K562 (cell line): ENCODE measurements at regions not wholly inside any gene's neighbourhood (a gene's known extent, or its start where the extent isn't known, plus 50 kb on each side); places are given as distances from the start of the nearest gene placed in this dataset.

Experiments
- ATAC-seq: fragments of 200-7000 bp; cut with Tn5 transposase; 3 replicates; pipeline ENCODE4 v1.9.1; 2020; ENCODE audit warnings: moderate library complexity
- BruUV-seq: library from RNA; stranded (reverse); fragments of 400-500 nt; replicated peaks from 2 replicates; lab custom pipeline; 2021; lab: Mats Ljungman, UMichigan
- CTCF ChIA-PET: fragments of 300-600 bp; formaldehyde crosslinking; extraction: SDS; loops from one replicate; lab custom pipeline; 2021; ENCODE audit warnings: low intra/inter-chr PET ratio; lab: Yijun Ruan, JAX
- POLR2A ChIA-PET: fragments of 300-600, 350-650 bp; sonication (Branson Sonifier 250); formaldehyde crosslinking; extraction: SDS; loops from one replicate; lab custom pipeline; 2021; ENCODE audit warnings: antibody characterized with exemption, inconsistent platforms; lab: Yijun Ruan, JAX
- DNase-seq, 4 experiments: peaks; one replicate each; pipeline versions ENCODE4 v3.0.0 to v3.0.0-alpha.2; 2011 to 2018; ENCODE audit warnings: low spot score in 3 of 4, mixed read lengths in 3 of 4; ENCODE audit errors: extremely low read depth in 1 of 4
- FAIRE-seq: peaks from 2 replicates; lab custom pipeline; 2011; peaks lifted over from hg19 to GRCh38; lab: Jason Lieb, UNC
- H2AFZ ChIP-seq: 2 replicates; pipeline ENCODE4 v1.6.0; 2011; ENCODE audit warnings: low read depth, low read length, control low read depth, inconsistent platforms
- H3K27ac ChIP-seq: fragments of 200-600 bp; 3 replicates; pipeline ENCODE4 v1.8.0; 2011; ENCODE audit warnings: low read depth, mild to moderate bottlenecking, control low read depth, inconsistent platforms, low read length, moderate library complexity, mixed read lengths; ENCODE audit errors: extremely low read depth
- H3K27me3 ChIP-seq, 2 experiments: fragments of 300-600 bp in 1 of 2; 2 replicates in 1 of 2; 3 replicates in 1 of 2; pipeline versions ENCODE4 v1.6.0 to v1.8.0; 2011; ENCODE audit warnings: inconsistent platforms in 2 of 2, low read length in 2 of 2, mild to moderate bottlenecking in 1 of 2, mixed read lengths in 1 of 2, moderate library complexity in 1 of 2; ENCODE audit not compliant: control insufficient read depth in 2 of 2, insufficient read depth in 2 of 2
- H3K36me3 ChIP-seq: fragments of 300-600 bp; 3 replicates; pipeline ENCODE4 v1.8.0; 2011; ENCODE audit warnings: mild to moderate bottlenecking, low read length, inconsistent platforms; ENCODE audit not compliant: control insufficient read depth, insufficient read depth
- H3K4me1 ChIP-seq, 2 experiments: fragments of 200-600 bp in 1 of 2; replicated peaks in 1 of 2; 2 replicates in 1 of 2; 3 replicates in 1 of 2; pipeline versions ENCODE4 v1.5.1 to v1.8.0; 2011; ENCODE audit warnings: inconsistent platforms in 2 of 2, low read length in 2 of 2, mild to moderate bottlenecking in 1 of 2, mixed read lengths in 1 of 2, moderate library complexity in 1 of 2; ENCODE audit not compliant: control insufficient read depth in 2 of 2, insufficient read depth in 2 of 2
- H3K4me2 ChIP-seq: 2 replicates; pipeline ENCODE4 v1.6.1; 2011; ENCODE audit warnings: low read length, control low read depth, inconsistent platforms, mixed read lengths; ENCODE audit not compliant: insufficient read depth
- H3K4me3 ChIP-seq: fragments of 200-600 bp; sonication (generic), shearing (Covaris generic); 2 replicates; pipeline ENCODE4 v1.5.1; 2016; ENCODE audit warnings: control low read depth, inconsistent platforms
- H3K79me2 ChIP-seq: fragments of 200-600 bp; 3 replicates; pipeline ENCODE4 v1.8.0; 2011; ENCODE audit warnings: low read length, inconsistent platforms; ENCODE audit not compliant: control insufficient read depth, insufficient read depth
- H3K9ac ChIP-seq, 2 experiments: 2 replicates each; pipeline versions ENCODE4 v1.6.0 to v1.6.1; 2011; ENCODE audit warnings: low read depth in 2 of 2, low read length in 2 of 2, control low read depth in 1 of 2, inconsistent platforms in 1 of 2, mild to moderate bottlenecking in 1 of 2, mixed read lengths in 1 of 2; ENCODE audit not compliant: insufficient read depth in 1 of 2
- H3K9me1 ChIP-seq: one replicate; pipeline ENCODE4 v1.6.0; 2011; ENCODE audit warnings: inconsistent platforms, mild to moderate bottlenecking, low read length, moderate library complexity; ENCODE audit not compliant: control insufficient read depth, insufficient read depth
- H3K9me3 ChIP-seq: replicated peaks from 2 replicates; pipeline ENCODE4 v1.5.1; 2011; ENCODE audit warnings: low read depth, low read length, inconsistent platforms; ENCODE audit not compliant: control insufficient read depth, insufficient read depth
- H4K20me1 ChIP-seq: replicated peaks from 2 replicates; pipeline ENCODE4 v1.6.1; 2011; ENCODE audit warnings: low read length, inconsistent platforms, mixed read lengths; ENCODE audit not compliant: control insufficient read depth, insufficient read depth
- BCLAF1 ChIP-seq, 2 experiments: fragments of 450-650 bp in 1 of 2; IDR thresholded peaks; 2 replicates each; pipeline ENCODE4 v1.6.1; 2011 to 2017; ENCODE audit warnings: low read depth in 2 of 2, antibody characterized with exemption in 1 of 2, borderline replicate concordance in 1 of 2, low read length in 1 of 2, mild to moderate bottlenecking in 1 of 2, mixed read lengths in 1 of 2; ENCODE audit not compliant: control insufficient read depth in 1 of 2
- BRD4 ChIP-seq: fragments of 200-600 bp; sonication (generic); IDR thresholded peaks from 2 replicates; pipeline ENCODE4 v1.6.1; 2017; ENCODE audit warnings: inconsistent platforms
- COPS2 ChIP-seq: fragments of 450-650 bp; conservative IDR thresholded peaks from 2 replicates; pipeline ENCODE4 v1.6.1; 2016; ENCODE audit warnings: mild to moderate bottlenecking, moderate library complexity
- MXD1 ChIP-seq: fragments of 250-450 bp; sonication (Bioruptor Pico); IDR thresholded peaks from 2 replicates; pipeline ENCODE4 v1.8.0; 2021; ENCODE audit warnings: borderline replicate concordance, mild to moderate bottlenecking, moderate library complexity; ENCODE audit not compliant: poor library complexity, severe bottlenecking
- NEUROD1 ChIP-seq: fragments of 150-350 bp; IDR thresholded peaks from 2 replicates; pipeline ENCODE4 v1.6.1; 2014; ENCODE audit warnings: borderline replicate concordance, low read length, low read depth; ENCODE audit not compliant: partially characterized antibody
- NKRF ChIP-seq: fragments of 450-650 bp; IDR thresholded peaks from 2 replicates; pipeline ENCODE4 v1.6.1; 2016; ENCODE audit warnings: borderline replicate concordance
- POU5F1 ChIP-seq: fragments of 150-350 bp; IDR thresholded peaks from 2 replicates; pipeline ENCODE4 v1.6.1; 2014; ENCODE audit warnings: borderline replicate concordance, low read length, low read depth, mild to moderate bottlenecking; ENCODE audit not compliant: partially characterized antibody
- ZBTB34 ChIP-seq: fragments of 250-450 bp; sonication (Bioruptor Pico); IDR thresholded peaks from 2 replicates; pipeline ENCODE4 v1.8.0; 2021; ENCODE audit warnings: mild to moderate bottlenecking, moderate library complexity
- ZNF24 ChIP-seq: fragments of 450-650 bp; IDR thresholded peaks from 2 replicates; pipeline ENCODE4 v1.6.1; 2016
- WGBS: fragments of 100-300 bp; shearing (Covaris generic); methylation state at CpG from one replicate; pipeline ENCODE4 v1.1.6; 2016; ENCODE audit warnings: low coverage, mixed read lengths; ENCODE audit not compliant: insufficient coverage; ENCODE audit errors: missing lambda C conversion rate; 5-methylcytosine and 5-hydroxymethylcytosine counted together
- in situ Hi-C: fragments of 300-500 bp; cut with MboI; formaldehyde crosslinking; loops from 4 replicates; pipeline ENCODE4 v1.15.0; 2018; ENCODE audit warnings: inconsistent platforms, mixed read lengths
- intact Hi-C: fragments of 100-400 bp; cut with micrococcal nuclease; formaldehyde crosslinking; loops from 2 replicates; pipeline ENCODE4 v1.14.2; 2022

- no peak for TF ChIP-seq POU5F1
- TF ChIP-seq ZNF24, result no peak
- TF ChIP-seq BRD4, result no peak
- no peak for TF ChIP-seq COPS2
- no peak for TF ChIP-seq NEUROD1
- no peak for TF ChIP-seq MXD1
- TF ChIP-seq NKRF, result no peak
- no peak for TF ChIP-seq BCLAF1 (IDR thresholded peaks at IDR 0.05; ENCODE audit: borderline replicate concordance in 1 of 2, control insufficient read depth in 1 of 2, low read depth in 2 of 2, low read length in 1 of 2)
- no peak for TF ChIP-seq ZBTB34 (CRISPR knock-in tag)
- WGBS, result 0% methylated on average over 2 of the region's 2 CpGs
- no peaks in the 10 kb centered on the region; the same call in 1 of the 2 replicates for H3K9me3 ChIP-seq
- no peak for ATAC-seq
- no peak overlapping the region for H2AFZ ChIP-seq
- POLR2A ChIA-PET, result no interaction called here
- H3K9ac ChIP-seq, result no peak overlapping the region
- no peaks in the 10 kb centered on the region for H3K27me3 ChIP-seq
- intact Hi-C loops (no loop called here), in situ Hi-C loops (no loop called here)
- CTCF ChIA-PET, result no interaction called here
- no peak for FAIRE-seq
- H3K9me1 ChIP-seq, result no peaks in the 10 kb centered on the region
- H4K20me1 ChIP-seq, result no peaks in the 10 kb centered on the region
- H3K4me2 ChIP-seq, result no peak overlapping the region
- H3K79me2 ChIP-seq, result no peaks in the 10 kb centered on the region
- no peaks in the 10 kb centered on the region for H3K4me1 ChIP-seq
- H3K4me3 ChIP-seq, result no peak overlapping the region
- no peak for DNase-seq
- BruUV-seq, result no TSS peak
- no peak overlapping the region for H3K27ac ChIP-seq
- H3K36me3 ChIP-seq, result no peaks in the 10 kb centered on the region
Measured at GRCh38 chr10:52959810-52960209, 187.2 kb upstream of the MBL2 start.
